GM12891 (cell line): ENCODE measurements at regions not wholly inside any gene's neighbourhood (a gene's known extent, or its start where the extent isn't known, plus 50 kb on each side); places are given as distances from the start of the nearest gene placed in this dataset.
"Not testable (repeated sequence)": the region's sequence is repeated elsewhere in the genome, so short reads cannot be mapped to it uniquely, and the experiment has no call there.

Experiments
- PAX5 ChIP-seq: IDR thresholded peaks from 2 replicates; pipeline ENCODE4 v1.6.1; 2011; ENCODE audit warnings: low read length, moderate library complexity, mild to moderate bottlenecking; ENCODE audit not compliant: insufficient read depth, severe bottlenecking
- POLR2A ChIP-seq: IDR thresholded peaks from 2 replicates; pipeline ENCODE4 v1.6.1; 2011; ENCODE audit warnings: low read depth, low read length, control low read depth
- POLR2AphosphoS5 ChIP-seq: IDR thresholded peaks from 2 replicates; pipeline ENCODE4 v1.6.1; 2011; ENCODE audit warnings: low read depth, low read length, control low read depth
- TAF1 ChIP-seq: IDR thresholded peaks from 2 replicates; pipeline ENCODE4 v1.6.1; 2011; ENCODE audit warnings: low read depth, low read length, control low read depth

DNA sequence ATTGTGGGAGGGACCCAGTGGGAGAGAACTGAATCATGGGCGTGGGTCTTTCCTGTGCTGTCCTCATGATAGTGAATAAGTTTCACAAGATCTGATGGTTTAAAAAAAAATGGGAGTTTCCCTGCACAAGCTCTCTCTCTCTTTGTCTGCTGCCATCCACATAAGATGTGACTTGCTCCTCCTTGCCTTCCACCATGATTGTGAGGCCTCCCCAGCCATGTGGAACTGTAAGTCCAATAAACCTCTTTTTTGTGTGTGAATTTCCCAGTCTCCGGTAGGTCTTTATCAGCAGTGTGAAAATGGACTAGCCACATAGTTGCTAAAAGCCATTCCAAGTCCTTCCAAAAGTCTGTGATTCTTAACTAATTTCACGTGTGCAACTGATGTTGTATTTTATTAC is 91.5 kb downstream of the CDC42EP3 start:
- TF ChIP-seq TAF1, POLR2A, POLR2AphosphoS5, PAX5: not testable (repeated sequence)
